ENCODE measurements at regions not wholly inside any gene's neighbourhood (a gene's known extent, or its start where the extent isn't known, plus 50 kb on each side); places are given as distances from the start of the nearest gene placed in this dataset.

DNA sequence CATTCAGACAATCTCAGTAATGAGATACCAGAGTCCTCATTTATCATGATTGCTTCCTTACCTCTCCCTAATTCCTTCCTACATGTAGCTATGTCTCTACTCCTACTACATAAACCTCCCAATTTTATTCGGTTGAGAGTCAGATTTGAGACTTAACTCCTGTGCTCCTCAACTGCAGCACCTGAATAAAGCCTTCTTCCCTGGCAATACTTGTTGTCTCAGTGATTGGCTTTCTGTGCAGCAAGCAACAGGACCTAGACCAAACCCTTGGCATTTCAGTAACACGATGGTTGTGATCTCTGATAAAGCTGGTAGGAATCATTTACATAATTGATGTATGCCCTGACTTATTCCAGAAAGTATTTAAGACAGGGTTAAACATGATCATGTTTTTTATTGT lies 106.7 kb upstream of the NANOGP8 start (continued):
- no peak for TF ChIP-seq XRCC5 (IDR thresholded peaks at IDR 0.05; ENCODE audit: low read depth, low read length)
- TF ChIP-seq CBX1 (IDR thresholded peaks at IDR 0.05; ENCODE audit: low read depth) = peak; percentile 93; the same call in 1 of the 2 replicates

DNA sequence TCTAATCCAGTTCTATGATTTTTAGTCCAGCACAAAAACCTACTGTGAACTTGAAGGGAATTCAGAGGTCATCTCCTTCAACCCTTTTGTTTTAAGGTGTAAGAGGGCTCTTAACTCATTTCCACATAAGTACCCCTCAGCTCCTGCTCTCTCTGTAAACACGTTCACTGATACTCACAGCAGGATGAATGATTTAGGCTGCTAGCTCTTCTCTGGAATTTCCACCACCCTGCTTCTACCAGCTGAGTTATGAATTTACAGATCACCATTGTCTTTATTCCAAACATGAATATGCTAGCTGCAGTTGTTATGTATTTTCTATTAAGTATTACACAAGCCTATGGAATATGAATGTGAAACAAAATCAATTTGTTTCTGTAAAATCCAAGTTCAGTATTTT lies 101.3 kb upstream of the NANOGP8 start:
- Histone ChIP-seq H3K4me3 (no peak overlapping the region), H3K36me3 (ENCODE audit: control insufficient read depth, insufficient read depth, low read length) (no peaks in the 10 kb centered on the region), H3K9me3 (replicated peaks; ENCODE audit: control insufficient read depth, insufficient read depth, low read depth, low read length) (peaks cover 3% of the 10 kb centered on the region; the same call in 1 of the 2 replicates), H3K9me1 (ENCODE audit: control insufficient read depth, insufficient read depth, low read length) (no peaks in the 10 kb centered on the region), H3K9ac (ENCODE audit: insufficient read depth in 1 of 2, low read depth in 2 of 2, low read length in 2 of 2) (no peak overlapping the region), H3K4me2 (ENCODE audit: insufficient read depth, low read length) (no peak overlapping the region), H3K4me1 (replicated peaks in 1 of 2; ENCODE audit: control insufficient read depth in 2 of 2, insufficient read depth in 2 of 2, low read length in 2 of 2) (no peaks in the 10 kb centered on the region), H2AFZ (ENCODE audit: low read depth, low read length) (no peak overlapping the region), H3K79me2 (ENCODE audit: control insufficient read depth, insufficient read depth, low read length) (no peaks in the 10 kb centered on the region), H4K20me1 (replicated peaks; ENCODE audit: control insufficient read depth, insufficient read depth, low read length) (no peaks in the 10 kb centered on the region), H3K27ac (ENCODE audit: extremely low read depth, low read depth, low read length) (no peak overlapping the region), H3K27me3 (ENCODE audit: control insufficient read depth in 2 of 2, insufficient read depth in 2 of 2, low read length in 2 of 2) (no peaks in the 10 kb centered on the region)
- no TSS peak for BruUV-seq (replicated peaks)
- DNase-seq (ENCODE audit: extremely low read depth in 1 of 4, low spot score in 3 of 4) (no peak), FAIRE-seq (no peak), ATAC-seq (no peak)
- POLR2A ChIA-PET = no interaction called here
- TF ChIP-seq E2F8 (IDR thresholded peaks at IDR 0.05; ENCODE audit: low read depth, partially characterized antibody) = no peak
- TF ChIP-seq ETV5 (CRISPR knock-in tag; IDR thresholded peaks at IDR 0.05; ENCODE audit: low read depth) = no peak
- no peak for TF ChIP-seq MCM2 (IDR thresholded peaks at IDR 0.05; ENCODE audit: low read depth)
- no peak for TF ChIP-seq EWSR1 (IDR thresholded peaks at IDR 0.05; ENCODE audit: borderline replicate concordance, low read depth, partially characterized antibody)
- TF ChIP-seq CREM (IDR thresholded peaks at IDR 0.05; ENCODE audit: low read depth) = no peak
- TF ChIP-seq ZEB2 (IDR thresholded peaks at IDR 0.05) = no peak
- no peak for TF ChIP-seq ZNF76 (CRISPR knock-in tag; IDR thresholded peaks at IDR 0.05; ENCODE audit: borderline replicate concordance)
- no peak for TF ChIP-seq DACH1 (IDR thresholded peaks at IDR 0.05; ENCODE audit: partially characterized antibody)
- no peak for TF ChIP-seq GATAD2B (IDR thresholded peaks at IDR 0.05; ENCODE audit: borderline replicate concordance)
- no peak for TF ChIP-seq TRIM28 (IDR thresholded peaks at IDR 0.05)
- CTCF ChIA-PET (ENCODE audit: low intra/inter-chr PET ratio) = no interaction called here
- in situ Hi-C loops (cut with MboI) (no loop called here), intact Hi-C loops (cut with micrococcal nuclease) (no loop called here)
- 54% methylated on average over 1 of the region's 1 CpG for WGBS (ENCODE audit: insufficient coverage, low coverage, missing lambda C conversion rate)
